ENCODE measurements at regions not wholly inside any gene's neighbourhood (a gene's known extent, or its start where the extent isn't known, plus 50 kb on each side); places are given as distances from the start of the nearest gene placed in this dataset.

DNA sequence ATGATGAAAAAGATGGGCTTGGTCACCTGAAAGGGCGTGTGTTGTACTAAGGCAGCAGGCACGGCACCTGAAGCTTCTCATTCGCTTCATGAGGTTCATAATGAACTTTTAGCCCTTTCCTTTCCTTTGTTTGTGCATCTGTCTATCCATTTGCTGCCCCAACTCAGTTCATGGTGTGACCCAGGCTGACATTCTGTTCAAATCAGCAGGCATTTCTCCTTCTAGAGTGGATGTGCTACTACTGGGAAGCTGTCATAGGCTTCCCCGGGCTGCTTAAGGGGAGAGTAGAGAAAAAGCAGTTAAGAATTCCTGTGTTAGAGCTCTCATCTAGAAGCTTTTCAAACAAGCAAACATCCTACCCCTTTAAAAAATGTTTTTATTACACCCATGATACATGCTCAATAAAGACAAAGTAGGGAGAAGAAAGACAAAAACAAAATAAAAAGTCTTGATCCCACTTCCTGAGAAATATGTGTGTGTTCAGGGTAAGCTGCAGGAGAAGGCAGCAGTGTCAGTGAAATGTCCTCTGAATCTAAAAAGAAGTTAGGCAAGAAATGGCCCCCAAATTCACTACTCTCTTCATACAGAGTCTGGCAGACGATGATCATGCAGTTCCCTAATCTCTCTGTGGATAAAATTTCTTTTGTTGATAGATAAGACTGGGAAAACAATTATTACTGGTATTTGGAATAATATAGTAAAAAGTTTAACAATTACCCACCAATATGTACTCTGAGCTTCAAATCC, 136.9 kb upstream of the PFN2 start:
- ChIA-PET RAD21 (ENCODE audit: unreplicated experiment) (interaction anchor here (0.9 to 1.6 kb wide), 2 partner anchors 85 to 89 kb away, joined by 3 to 4 read pairs; no protein-coding TSS in a partner anchor), CTCF (interaction anchor here (1.4 to 1.6 kb wide), 2 partner anchors 7 to 10 kb away, joined by 3 to 5 read pairs; no protein-coding TSS in a partner anchor), SMC1A (ENCODE audit: uncharacterized antibody, unreplicated experiment) (interaction anchor here (0.7 to 1.3 kb wide), 6 partner anchors 7 to 261 kb away, joined by 3 to 5 read pairs (median 3); no protein-coding TSS in a partner anchor), POLR2A (interaction anchor here (0.9 kb wide), 2 partner anchors 9 to 40 kb away, joined by 3 read pairs; no protein-coding TSS in a partner anchor)
- H3K4me1 ChIP-seq (ENCODE audit: control insufficient read depth, insufficient read depth, low read length), result no peaks in the 10 kb centered on the region
- no peak overlapping the region for H3K4me3 ChIP-seq
- BruUV-seq (replicated peaks), result no TSS peak
- intact Hi-C loops (cut with micrococcal nuclease; ENCODE audit: unreplicated experiment), result no loop called here
- H3K9me3 ChIP-seq (replicated peaks; ENCODE audit: control insufficient read depth, insufficient read depth, low read length), result no peaks in the 10 kb centered on the region
- in situ Hi-C loops (cut with MboI), result no loop called here
- no peak for ATAC-seq
- H3K9ac ChIP-seq (ENCODE audit: control insufficient read depth, insufficient read depth, low read length), result no peak overlapping the region
- H3K27me3 ChIP-seq (replicated peaks in 1 of 2; ENCODE audit: control insufficient read depth in 2 of 2, insufficient read depth in 2 of 2, low read length in 1 of 2), result no peaks in the 10 kb centered on the region
- no peak overlapping the region for H3K27ac ChIP-seq (ENCODE audit: control insufficient read depth, insufficient read depth)
- WGBS (ENCODE audit: insufficient coverage, insufficient replicate concordance, low lambda C conversion rate, missing lambda C conversion rate), result 40% methylated on average over 5 of the region's 5 CpGs
- no peak for FAIRE-seq
- H2AFZ ChIP-seq (ENCODE audit: control insufficient read depth, low read depth, low read length), result no peak overlapping the region
- no peak for TF ChIP-seq NFYA (IDR thresholded peaks at IDR 0.05; ENCODE audit: borderline replicate concordance, low read depth, low read length)
- no peak for TF ChIP-seq NBN (IDR thresholded peaks at IDR 0.05)
- TF ChIP-seq, protein P1, sequence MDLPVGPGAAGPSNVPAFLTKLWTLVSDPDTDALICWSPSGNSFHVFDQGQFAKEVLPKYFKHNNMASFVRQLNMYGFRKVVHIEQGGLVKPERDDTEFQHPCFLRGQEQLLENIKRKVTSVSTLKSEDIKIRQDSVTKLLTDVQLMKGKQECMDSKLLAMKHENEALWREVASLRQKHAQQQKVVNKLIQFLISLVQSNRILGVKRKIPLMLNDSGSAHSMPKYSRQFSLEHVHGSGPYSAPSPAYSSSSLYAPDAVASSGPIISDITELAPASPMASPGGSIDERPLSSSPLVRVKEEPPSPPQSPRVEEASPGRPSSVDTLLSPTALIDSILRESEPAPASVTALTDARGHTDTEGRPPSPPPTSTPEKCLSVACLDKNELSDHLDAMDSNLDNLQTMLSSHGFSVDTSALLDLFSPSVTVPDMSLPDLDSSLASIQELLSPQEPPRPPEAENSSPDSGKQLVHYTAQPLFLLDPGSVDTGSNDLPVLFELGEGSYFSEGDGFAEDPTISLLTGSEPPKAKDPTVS (IDR thresholded peaks at IDR 0.05; ENCODE audit: low read depth, low read length), result no peak
- TF ChIP-seq, protein P2, sequence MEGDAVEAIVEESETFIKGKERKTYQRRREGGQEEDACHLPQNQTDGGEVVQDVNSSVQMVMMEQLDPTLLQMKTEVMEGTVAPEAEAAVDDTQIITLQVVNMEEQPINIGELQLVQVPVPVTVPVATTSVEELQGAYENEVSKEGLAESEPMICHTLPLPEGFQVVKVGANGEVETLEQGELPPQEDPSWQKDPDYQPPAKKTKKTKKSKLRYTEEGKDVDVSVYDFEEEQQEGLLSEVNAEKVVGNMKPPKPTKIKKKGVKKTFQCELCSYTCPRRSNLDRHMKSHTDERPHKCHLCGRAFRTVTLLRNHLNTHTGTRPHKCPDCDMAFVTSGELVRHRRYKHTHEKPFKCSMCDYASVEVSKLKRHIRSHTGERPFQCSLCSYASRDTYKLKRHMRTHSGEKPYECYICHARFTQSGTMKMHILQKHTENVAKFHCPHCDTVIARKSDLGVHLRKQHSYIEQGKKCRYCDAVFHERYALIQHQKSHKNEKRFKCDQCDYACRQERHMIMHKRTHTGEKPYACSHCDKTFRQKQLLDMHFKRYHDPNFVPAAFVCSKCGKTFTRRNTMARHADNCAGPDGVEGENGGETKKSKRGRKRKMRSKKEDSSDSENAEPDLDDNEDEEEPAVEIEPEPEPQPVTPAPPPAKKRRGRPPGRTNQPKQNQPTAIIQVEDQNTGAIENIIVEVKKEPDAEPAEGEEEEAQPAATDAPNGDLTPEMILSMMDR (IDR thresholded peaks at IDR 0.05 in 2 of 3, conservative IDR thresholded peaks at IDR 0.05 in 1 of 3; ENCODE audit: control insufficient read depth in 2 of 3, extremely low read depth in 1 of 3, insufficient read depth in 1 of 3, low read depth in 3 of 3, low read length in 3 of 3), result no peak
- no peaks in the 10 kb centered on the region for H4K20me1 ChIP-seq (ENCODE audit: control insufficient read depth, insufficient read depth)
- H3K79me2 ChIP-seq (ENCODE audit: control insufficient read depth, insufficient read depth, low read length), result no peaks in the 10 kb centered on the region
- H3K36me3 ChIP-seq (ENCODE audit: control insufficient read depth in 2 of 2, insufficient read depth in 2 of 2, low read length in 1 of 2), result no peaks in the 10 kb centered on the region
- DNase-seq (ENCODE audit: low read depth, low spot score), result no peak
- H3K4me2 ChIP-seq (ENCODE audit: control insufficient read depth, insufficient read depth), result no peak overlapping the region
